NOMO-1 treated with dmso at 0.1 percent for 144 hours (cell line): ENCODE measurements at regions not wholly inside any gene's neighbourhood (a gene's known extent, or its start where the extent isn't known, plus 50 kb on each side); places are given as distances from the start of the nearest gene placed in this dataset.

Experiments used
- DNase-seq: peaks from one replicate; lab custom pipeline; 2025; ENCODE audit not compliant: unreplicated experiment; lab: John Stamatoyannopoulos, UW

DNA sequence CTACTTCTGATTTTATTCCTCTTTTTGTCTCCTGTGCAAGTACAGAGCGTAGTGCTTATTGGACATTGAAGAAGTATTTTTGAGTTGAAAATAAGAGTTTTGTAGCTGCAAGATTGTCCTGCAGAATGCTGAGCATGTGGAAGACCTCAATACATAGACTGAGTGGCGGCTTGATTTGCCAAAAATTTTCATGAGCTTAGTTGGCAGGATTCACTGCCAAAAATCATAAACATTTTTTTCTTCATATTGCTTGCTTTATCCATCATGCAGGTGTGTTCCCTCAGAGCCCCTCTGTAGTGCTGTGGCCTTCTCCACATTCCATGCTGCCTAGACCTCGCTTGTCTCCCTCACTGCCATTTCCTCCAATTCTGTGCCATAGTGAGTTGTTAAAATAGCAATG is 100.1 kb downstream of the DUSP10 start:
- no peak for DNase-seq

DNA sequence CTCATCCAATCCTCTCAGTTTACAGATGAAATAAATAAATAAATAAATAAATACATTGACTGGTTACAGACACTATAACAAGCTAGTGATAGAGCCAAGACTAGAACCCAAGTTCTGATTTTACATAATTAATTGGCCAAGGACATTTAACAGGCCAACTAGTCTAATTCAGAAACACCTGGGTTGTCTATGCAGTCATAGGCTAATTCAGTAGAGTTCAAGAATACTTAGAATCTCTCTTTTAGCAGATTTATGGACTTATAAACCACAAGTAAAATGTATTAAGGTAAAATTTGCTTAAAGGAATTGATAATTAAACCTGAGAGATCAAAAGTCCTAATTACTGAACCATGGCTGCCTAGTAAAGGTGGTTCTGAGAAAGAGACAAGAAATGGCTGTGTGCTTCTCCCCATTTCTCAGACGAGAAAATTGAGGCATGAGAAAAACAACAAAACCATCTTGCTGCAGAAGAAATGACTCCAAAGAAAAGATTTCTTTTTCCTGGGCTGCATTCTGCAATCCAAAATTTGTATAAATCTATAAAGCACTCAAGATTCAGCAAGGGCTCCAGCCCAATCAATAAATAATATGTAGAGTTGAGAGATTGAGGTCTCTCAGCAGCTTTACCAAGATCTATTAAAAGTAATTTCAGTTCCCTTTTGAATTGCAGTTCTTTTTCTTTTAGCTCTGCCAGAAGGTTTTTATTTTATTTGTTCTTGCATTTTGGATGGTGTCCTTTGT is 98.3 kb downstream of the DUSP10 start:
- DNase-seq = no peak

DNA sequence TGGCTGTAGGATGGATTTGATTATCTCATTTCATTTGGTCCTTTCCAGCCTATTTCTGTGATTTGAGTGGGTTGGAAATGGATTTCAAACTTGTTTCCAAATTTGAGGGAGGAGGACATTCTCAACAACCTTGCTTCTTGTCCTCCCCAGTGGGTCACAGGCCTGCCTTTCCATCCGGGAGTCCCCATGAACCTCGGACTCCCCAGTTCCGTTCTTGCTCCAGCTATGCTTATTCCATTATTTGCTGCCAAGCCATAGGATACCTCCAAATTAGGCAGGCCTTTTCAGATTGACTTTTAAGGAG is 97.8 kb downstream of the DUSP10 start:
- DNase-seq = no peak

DNA sequence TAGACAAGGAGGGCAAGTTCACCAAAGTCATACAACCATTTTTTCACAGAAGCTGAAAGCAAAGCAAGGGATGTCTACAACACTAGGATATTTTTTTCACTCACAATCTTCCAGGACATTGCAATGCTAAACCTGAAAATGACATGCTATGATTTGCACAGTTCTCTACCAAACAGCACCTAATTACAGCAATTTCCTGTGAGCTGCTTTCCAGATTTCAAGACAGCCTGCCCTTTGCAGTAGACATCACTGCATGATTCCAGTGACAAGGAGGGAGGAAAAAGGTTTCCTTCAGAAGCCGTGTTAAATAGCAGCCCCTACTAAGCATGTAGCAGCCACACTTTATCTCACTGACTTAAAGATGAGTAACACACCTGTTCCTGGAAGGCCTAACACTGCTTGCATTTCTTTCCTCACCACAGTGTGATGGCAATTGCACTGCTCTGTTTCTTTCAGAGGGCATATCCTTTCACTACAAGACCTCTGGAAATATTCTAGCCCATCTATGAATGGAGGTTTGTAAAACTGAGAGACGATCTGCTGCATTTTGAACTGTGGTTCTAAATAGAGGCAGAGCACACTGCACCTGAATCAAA is 97.1 kb downstream of the DUSP10 start:
- DNase-seq = no peak

DNA sequence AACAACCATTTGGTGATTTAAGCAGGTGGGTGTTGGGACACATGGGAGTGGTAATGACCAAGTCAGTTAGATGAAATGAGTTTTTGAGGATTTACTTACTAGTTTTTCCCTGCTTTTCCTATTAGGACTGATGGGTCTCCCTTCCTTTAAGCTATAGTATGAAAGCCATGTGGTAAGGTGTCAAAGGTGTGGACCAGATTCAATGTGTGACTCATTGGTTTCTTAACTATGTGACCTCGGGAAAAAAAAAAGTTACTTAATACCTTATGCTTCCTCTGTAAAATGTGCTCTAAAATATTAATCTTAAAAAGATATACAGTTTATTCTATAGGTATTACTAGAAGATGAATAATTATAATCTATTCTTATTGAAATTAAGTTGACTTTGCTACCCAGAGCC is 93.7 kb downstream of the DUSP10 start:
- DNase-seq = no peak
